ENCODE measurements at regions not wholly inside any gene's neighbourhood (a gene's known extent, or its start where the extent isn't known, plus 50 kb on each side); places are given as distances from the start of the nearest gene placed in this dataset.

DNA sequence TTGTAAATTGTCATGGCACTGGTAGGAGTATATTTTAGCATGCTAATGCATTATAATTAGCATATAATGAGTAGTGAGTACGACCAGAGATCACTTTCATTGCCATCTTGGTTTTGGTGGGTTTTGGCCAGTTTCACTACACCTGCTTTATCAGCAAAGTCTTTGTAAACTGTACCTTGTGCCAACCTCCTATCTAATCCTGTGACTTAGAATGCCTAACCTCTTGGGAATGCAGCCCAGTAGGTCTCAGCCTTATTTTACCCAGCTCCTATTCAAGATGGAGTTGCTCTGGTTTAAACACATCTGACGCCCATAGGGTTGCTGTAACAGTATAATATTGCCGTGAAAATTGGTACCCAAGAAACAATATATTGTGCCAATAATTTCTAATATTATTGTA lies 159.4 kb downstream of the MAGEB5 start:
- no peak for DNase-seq (ENCODE audit: low spot score)

DNA sequence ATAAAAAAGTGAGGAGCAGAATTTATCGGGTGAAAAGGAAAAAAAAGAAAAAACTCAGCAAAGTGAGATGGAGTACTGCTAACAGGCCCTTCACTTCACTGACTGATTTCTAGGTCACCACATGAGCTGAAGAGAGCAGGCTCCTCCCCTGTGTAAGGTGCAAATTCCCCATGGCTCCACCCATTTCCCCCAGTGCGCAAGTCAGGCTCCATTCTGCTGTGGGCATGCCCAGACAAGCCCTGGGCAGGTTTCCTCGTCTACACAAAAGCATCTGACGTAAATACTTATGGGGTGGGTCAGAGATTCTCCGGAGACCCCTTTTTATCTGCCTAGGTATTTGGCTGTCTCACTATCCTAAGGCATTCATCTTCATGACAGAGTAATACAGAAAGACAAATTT lies 157.9 kb downstream of the MAGEB5 start:
- no peak for DNase-seq (ENCODE audit: low spot score)

DNA sequence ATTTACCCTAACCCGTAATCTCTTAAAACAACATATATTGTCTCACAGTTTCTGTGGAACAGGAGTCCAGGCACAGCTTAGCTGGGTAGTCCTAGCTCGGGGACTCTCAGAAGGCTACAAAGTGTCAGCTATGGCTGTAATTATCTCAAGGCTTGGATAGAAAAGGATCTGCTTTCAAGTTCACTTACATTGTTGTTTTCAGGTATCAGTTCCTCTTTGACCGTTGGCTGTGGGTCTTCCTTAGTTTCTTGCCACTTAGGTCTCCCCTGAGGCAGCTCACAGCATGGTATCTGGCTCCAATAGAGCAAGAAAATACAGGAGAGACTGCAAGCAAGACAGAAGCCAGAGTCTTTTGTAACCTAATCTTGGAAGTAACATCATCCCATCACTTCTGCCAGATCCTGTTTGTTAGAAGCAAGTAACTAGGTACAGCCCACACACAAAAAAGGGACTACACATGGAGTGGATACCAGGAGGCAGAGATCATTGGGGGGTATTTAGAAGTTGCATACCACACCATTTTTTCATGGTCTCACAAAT lies 137.0 kb downstream of the MAGEB5 start:
- DNase-seq (ENCODE audit: low spot score): no peak

DNA sequence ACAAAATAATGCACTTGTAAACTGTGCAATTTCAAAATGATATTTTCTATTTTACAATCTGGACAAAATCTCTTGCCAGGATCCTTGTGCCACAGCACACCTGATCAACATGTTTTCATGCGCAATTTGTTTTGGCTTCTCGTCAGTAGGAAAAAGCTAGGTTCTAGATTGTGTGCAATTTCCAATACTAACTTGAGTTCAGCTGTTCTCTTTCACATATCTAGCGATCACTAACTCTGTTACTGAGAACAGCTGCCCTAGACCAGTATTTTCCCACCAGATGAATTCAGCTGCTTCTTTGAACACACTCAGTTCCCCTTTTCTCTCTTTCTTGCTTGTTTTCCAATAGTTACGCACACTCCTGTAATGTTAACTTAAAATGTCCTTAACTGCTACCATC lies 131.2 kb downstream of the MAGEB5 start:
- no peak for DNase-seq (ENCODE audit: low spot score)

DNA sequence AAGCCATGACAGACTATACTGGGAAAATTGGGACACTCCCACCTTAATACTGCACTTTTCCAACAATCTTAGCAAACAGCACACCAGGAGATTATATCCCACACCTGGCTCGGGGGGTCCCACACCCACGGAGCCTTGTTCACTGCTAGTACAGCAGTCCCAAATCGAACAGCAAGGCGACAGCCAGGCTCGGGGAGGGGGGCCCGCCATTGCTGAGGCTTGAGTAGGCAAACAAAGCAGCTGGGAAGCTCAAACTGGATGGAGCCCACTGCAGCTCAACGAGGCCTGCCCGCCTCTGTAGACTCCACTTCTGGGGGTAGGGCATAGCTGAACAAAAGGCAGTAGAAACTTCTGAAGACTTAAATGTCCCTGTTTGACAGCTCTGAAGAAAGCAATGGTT lies 118.3 kb downstream of the MAGEB5 start:
- no peak for DNase-seq (ENCODE audit: low spot score)

DNA sequence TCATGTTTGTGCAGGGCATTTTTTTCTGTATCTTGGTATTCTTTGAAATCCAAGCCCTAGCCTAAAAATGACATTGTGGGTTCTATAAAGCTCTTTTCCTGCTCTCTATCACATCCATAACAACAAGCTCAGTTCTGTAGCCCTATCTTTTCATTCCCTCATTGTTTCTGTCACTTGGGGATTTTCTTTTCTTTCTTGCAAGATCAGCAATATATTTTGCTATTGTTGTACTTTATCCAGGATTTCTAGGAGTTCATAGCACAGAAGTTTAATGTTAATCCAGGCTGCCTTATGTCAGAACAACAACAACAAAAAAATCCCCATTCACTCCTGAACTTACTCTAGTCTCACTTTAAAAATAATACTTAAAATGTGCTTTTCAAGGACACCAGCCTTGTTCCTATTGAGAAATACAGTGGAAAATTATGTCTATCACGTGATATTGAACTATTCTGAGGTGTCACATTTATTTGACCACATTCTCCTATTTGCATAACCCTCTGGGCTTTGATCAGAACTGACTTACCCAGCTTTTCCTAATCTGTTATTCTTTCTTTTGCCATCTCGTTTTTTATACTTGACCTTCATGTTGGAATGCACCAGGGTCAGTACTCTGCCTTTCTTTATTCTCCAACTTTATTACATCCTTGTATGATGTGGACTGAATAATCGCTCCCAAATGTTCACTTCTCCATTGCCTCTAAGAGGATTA lies 112.8 kb downstream of the MAGEB5 start:
- DNase-seq (ENCODE audit: low spot score): no peak

DNA sequence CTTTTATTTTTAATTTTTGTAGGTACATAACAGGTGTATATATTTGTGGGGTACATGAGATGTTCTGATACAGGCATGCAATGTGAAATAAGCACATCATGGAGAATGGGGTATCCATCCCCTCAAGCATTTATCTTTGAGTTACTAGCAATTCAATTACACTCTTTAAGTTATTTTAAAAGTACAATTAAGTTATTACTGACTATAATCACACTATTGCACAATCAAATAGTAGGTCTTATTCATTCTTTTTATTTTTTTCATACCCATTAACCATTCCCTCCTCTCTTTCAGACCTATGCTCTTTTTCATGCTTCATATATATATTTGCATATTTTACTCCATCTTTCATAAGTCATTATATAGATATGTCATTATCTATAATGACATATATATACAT lies 93.3 kb downstream of the MAGEB5 start:
- no peak for DNase-seq (ENCODE audit: low spot score)

DNA sequence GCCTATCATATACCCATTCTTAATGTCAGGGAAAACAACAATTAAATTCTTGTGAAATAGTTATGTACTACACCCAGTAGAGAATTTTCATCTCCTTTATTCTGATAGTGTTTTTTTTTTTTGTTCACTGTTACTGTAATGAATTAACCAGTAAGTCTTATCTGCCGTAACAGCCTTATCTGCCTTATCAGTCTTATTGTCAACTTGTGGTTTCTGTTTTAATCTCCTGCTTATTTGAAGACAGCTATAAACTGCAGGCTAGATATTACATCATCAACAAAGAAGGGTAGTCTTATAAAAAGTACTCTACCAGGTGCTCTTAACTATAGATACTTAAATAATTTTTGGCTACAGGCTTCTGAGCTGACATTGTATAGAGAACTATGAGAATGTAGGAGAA lies 79.5 kb downstream of the MAGEB5 start:
- no peak for DNase-seq (ENCODE audit: low spot score)

DNA sequence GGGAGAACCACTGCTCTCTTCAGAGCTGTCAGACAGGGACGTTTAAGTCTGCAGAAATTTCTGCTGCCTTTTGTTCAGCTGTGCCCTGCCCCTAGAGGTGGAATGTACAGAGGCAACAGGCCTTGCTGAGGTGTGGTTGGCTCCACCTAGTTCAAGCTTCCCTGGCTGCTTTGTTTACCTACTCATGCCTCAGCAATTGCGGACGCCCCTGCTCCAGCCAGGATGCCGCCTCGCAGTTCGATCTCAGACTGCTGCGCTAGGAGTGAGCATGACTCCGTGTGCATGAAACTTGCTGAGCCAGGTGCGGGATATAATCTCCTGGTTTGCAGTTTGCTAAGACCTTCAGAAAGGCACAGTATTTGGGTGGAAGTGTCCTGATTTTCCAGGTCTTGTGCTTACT lies 70.9 kb downstream of the MAGEB5 start:
- no peak for DNase-seq (ENCODE audit: low spot score)

Measured in activated CD4-positive, alpha-beta T cell treated with anti-CD3 and anti-CD28 coated beads, Interleukin-2, Interleukin-4, amounts not matched to agents 100 ng/mL and 50 ng/mL, durations not matched to agents 16 hours and 8 hours (primary cell).